Subcutaneous abdominal adipose tissue (tissue), 5 donors: ENCODE measurements at regions not wholly inside any gene's neighbourhood (a gene's known extent, or its start where the extent isn't known, plus 50 kb on each side); places are given as distances from the start of the nearest gene placed in this dataset.
"Not testable (repeated sequence)": the region's sequence is repeated elsewhere in the genome, so short reads cannot be mapped to it uniquely, and the experiment has no call there.

Experiments
- H3K27ac ChIP-seq: one replicate; pipeline ENCODE4 v1.7.0; 2013; ENCODE audit warnings: low read depth, mild to moderate bottlenecking, inconsistent platforms, low read length, moderate library complexity
- H3K27me3 ChIP-seq, 5 donors: one replicate each; pipeline ENCODE4 v1.7.0; 2013; ENCODE audit warnings: low read length in 5 of 5, inconsistent platforms in 1 of 5; ENCODE audit not compliant: control insufficient read depth in 5 of 5, insufficient read depth in 4 of 5
- H3K36me3 ChIP-seq, 5 donors: one replicate each; pipeline ENCODE4 v1.7.0; 2013; ENCODE audit warnings: low read length in 5 of 5; ENCODE audit not compliant: control insufficient read depth in 5 of 5, insufficient read depth in 5 of 5
- H3K4me1 ChIP-seq, 5 donors: one replicate each; pipeline ENCODE4 v1.7.0; 2013; ENCODE audit warnings: low read length in 5 of 5, mild to moderate bottlenecking in 3 of 5, moderate library complexity in 1 of 5; ENCODE audit not compliant: control insufficient read depth in 5 of 5, insufficient read depth in 5 of 5
- H3K4me3 ChIP-seq, 5 donors: one replicate each; pipeline ENCODE4 v1.7.0; 2013; ENCODE audit warnings: low read length in 5 of 5, low read depth in 1 of 5
- H3K9ac ChIP-seq, 5 donors: one replicate each; pipeline ENCODE4 v1.7.0; 2013; ENCODE audit warnings: low read length in 5 of 5, mild to moderate bottlenecking in 4 of 5, moderate library complexity in 3 of 5
- H3K9me3 ChIP-seq, 5 donors: one replicate each; pipeline ENCODE4 v1.7.0; 2013; ENCODE audit warnings: low read length in 5 of 5; ENCODE audit not compliant: control insufficient read depth in 5 of 5
- donor health status: healthy.
- donor health status: healthy.
- donor health status: healthy.
- donor health status: healthy.
- donor health status: healthy.

DNA sequence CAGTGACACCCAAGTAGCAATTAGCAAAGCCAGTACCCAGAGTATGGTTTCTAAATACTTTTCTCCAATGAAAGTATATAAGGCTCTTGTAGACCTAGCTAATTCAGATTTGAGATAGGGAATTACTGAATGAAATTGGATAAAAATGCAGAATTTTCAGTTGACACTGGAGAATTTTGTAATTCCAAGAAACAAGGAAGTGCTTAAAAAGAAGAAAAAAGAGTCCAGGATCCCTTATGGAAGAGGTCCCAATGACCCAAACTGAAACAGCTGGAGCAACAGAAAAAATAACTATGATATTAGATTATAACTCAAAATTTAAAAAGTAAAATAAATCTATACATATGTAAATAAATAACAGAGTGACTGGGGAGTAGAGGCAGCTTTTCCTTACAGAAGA, 335.2 kb downstream of the C3orf38 start:
- Histone ChIP-seq H3K27ac (no peak overlapping the region), H3K36me3 (no peaks in the 10 kb centered on the region), H3K9ac (no peak overlapping the region), H3K4me1 (no peaks in the 10 kb centered on the region), H3K9me3 (no peaks in the 10 kb centered on the region), H3K4me3 (no peak overlapping the region), H3K27me3 (no peaks in the 10 kb centered on the region)

DNA sequence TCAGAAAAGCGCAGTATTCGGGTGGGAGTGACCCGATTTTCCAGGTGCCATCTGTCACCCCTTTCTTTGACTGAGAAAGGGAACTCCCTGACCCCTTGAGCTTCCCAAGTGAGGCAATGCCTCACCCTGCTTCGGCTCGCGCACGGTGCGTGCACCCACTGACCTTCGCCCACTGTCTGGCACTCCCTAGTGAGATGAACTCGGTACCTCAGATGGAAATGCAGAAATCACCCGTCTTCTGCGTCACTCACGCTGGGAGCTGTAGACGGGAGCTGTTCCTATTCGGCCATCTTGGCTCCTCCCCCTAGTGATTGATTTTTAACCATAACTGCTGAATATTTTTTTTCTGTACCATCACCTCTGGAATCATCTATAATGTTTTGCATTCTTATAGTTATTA, 359.1 kb downstream of the C3orf38 start:
- not testable (repeated sequence) for H3K9ac ChIP-seq, H3K4me3 ChIP-seq, H3K36me3 ChIP-seq, H3K9me3 ChIP-seq, H3K27ac ChIP-seq, H3K4me1 ChIP-seq, H3K27me3 ChIP-seq

DNA sequence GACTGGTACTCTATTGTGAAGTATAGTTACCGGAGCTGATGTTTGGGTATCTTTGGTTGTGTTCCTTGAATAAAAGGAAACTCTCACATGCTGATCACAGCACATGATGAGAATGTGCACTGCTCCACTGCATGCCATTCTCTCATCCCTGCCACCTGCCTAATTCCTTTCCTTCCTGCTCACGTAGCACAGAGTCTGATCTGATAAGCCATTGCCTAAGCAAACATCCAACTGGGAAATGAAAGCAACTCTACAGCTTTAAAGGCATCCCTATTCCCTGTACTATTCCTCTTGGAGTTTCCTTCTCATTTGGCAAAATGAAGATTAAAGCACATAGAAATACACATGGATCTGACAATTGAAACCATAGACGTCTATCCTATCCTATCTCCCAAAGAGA, 359.8 kb downstream of the C3orf38 start:
- Histone ChIP-seq H3K9me3 (peaks cover 0 to 2% (median 0%) of the 10 kb centered on the region in 5 donors), H3K9ac (no peak overlapping the region), H3K27ac (no peak overlapping the region), H3K4me3 (no peak overlapping the region), H3K4me1 (no peaks in the 10 kb centered on the region), H3K36me3 (no peaks in the 10 kb centered on the region), H3K27me3 (no peaks in the 10 kb centered on the region)

DNA sequence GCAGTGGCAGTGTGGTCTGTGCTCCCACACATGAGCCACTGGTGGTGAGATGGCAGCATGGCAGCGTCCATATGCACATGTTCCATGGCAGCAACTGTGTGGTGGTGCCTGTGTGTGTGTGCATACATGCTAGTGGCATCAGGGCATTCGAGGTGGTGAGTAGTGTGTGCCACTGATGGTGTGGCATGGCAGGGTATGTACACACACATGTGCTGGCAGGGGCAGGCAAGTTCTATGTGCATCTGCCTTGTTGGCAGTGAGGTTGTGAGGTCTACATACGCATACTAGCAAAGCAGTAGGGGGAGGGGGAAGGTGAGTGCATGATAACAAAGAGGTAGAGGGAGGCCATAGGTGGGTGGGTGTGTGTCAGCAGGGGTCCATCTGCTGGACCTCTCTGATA, 378.7 kb downstream of the C3orf38 start:
- H3K36me3 ChIP-seq, result no peaks in the 10 kb centered on the region
- H3K9ac ChIP-seq, result no peak overlapping the region
- peaks cover 0 to 7% (median 0%) of the 10 kb centered on the region in 5 donors for H3K9me3 ChIP-seq
- H3K4me3 ChIP-seq, result no peak overlapping the region
- H3K27ac ChIP-seq, result no peak overlapping the region
- H3K4me1 ChIP-seq, result no peaks in the 10 kb centered on the region
- no peaks in the 10 kb centered on the region for H3K27me3 ChIP-seq

GRCh38 chr3:88534534-88534933, 384.8 kb downstream of the C3orf38 start:
- no peaks in the 10 kb centered on the region for H3K36me3 ChIP-seq
- H3K9me3 ChIP-seq, result no peaks in the 10 kb centered on the region
- H3K27me3 ChIP-seq, result no peaks in the 10 kb centered on the region
- no peaks in the 10 kb centered on the region for H3K4me1 ChIP-seq
- no peak overlapping the region for H3K9ac ChIP-seq
- H3K27ac ChIP-seq, result no peak overlapping the region
- H3K4me3 ChIP-seq, result no peak overlapping the region

GRCh38 chr3:88535563-88535962, 385.8 kb downstream of the C3orf38 start:
- H3K4me3 ChIP-seq, result no peak overlapping the region
- no peak overlapping the region for H3K9ac ChIP-seq
- no peaks in the 10 kb centered on the region for H3K36me3 ChIP-seq
- no peak overlapping the region for H3K27ac ChIP-seq
- no peaks in the 10 kb centered on the region for H3K27me3 ChIP-seq
- no peaks in the 10 kb centered on the region for H3K9me3 ChIP-seq
- no peaks in the 10 kb centered on the region for H3K4me1 ChIP-seq

- Histone ChIP-seq H3K9me3 (peaks cover 0 to 2% (median 0%) of the 10 kb centered on the region in 5 donors), H3K27me3 (no peaks in the 10 kb centered on the region), H3K36me3 (no peaks in the 10 kb centered on the region), H3K4me3 (no peak overlapping the region), H3K9ac (no peak overlapping the region), H3K27ac (no peak overlapping the region), H3K4me1 (no peaks in the 10 kb centered on the region)
Measured at GRCh38 chr3:88542916-88543315, 393.2 kb downstream of the C3orf38 start.

- Histone ChIP-seq H3K9ac (no peak overlapping the region), H3K36me3 (no peaks in the 10 kb centered on the region), H3K4me3 (no peak overlapping the region), H3K27ac (no peak overlapping the region), H3K27me3 (no peaks in the 10 kb centered on the region), H3K9me3 (peaks cover 0 to 9% (median 0%) of the 10 kb centered on the region in 5 donors), H3K4me1 (no peaks in the 10 kb centered on the region)
Measured at GRCh38 chr3:88572450-88572849, 422.7 kb downstream of the C3orf38 start.

GRCh38 chr3:88573472-88573871, 423.7 kb downstream of the C3orf38 start:
- H3K36me3 ChIP-seq, result no peaks in the 10 kb centered on the region
- H3K27me3 ChIP-seq, result no peaks in the 10 kb centered on the region
- peaks cover 0 to 9% (median 0%) of the 10 kb centered on the region in 5 donors for H3K9me3 ChIP-seq
- no peaks in the 10 kb centered on the region for H3K4me1 ChIP-seq
- H3K4me3 ChIP-seq, result no peak overlapping the region
- no peak overlapping the region for H3K9ac ChIP-seq
- no peak overlapping the region for H3K27ac ChIP-seq

GRCh38 chr3:88574146-88574545, 424.4 kb downstream of the C3orf38 start:
- H3K4me3 ChIP-seq, result no peak overlapping the region
- H3K9me3 ChIP-seq, result peaks cover 0 to 9% (median 0%) of the 10 kb centered on the region in 5 donors
- H3K27me3 ChIP-seq, result no peaks in the 10 kb centered on the region
- H3K36me3 ChIP-seq, result no peaks in the 10 kb centered on the region
- H3K27ac ChIP-seq, result no peak overlapping the region
- H3K9ac ChIP-seq, result no peak overlapping the region
- H3K4me1 ChIP-seq, result no peaks in the 10 kb centered on the region

DNA sequence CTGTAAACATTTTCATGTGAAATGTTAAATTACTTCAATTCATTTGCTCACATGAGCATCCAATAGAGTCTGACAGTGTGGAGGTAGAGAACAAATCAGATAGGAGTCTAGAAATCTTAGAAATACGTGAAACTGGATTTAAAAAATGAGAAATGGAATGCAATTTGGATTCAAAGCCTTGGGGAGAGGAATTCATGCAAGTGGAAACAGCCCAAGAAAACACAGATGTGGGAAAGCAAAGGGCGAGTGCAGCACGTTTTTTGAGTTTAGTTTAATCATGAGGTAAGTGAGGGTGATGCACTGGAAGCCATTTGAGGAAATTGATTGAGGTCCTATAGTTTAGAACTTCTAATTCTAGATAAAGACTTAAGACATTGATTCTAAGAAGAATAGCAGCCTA, 434.7 kb downstream of the C3orf38 start:
- no peaks in the 10 kb centered on the region for H3K36me3 ChIP-seq
- no peaks in the 10 kb centered on the region for H3K27me3 ChIP-seq
- no peak overlapping the region for H3K9ac ChIP-seq
- H3K4me1 ChIP-seq, result no peaks in the 10 kb centered on the region
- no peak overlapping the region for H3K27ac ChIP-seq
- H3K4me3 ChIP-seq, result no peak overlapping the region
- no peaks in the 10 kb centered on the region for H3K9me3 ChIP-seq
